GM12878 (cell line): ENCODE measurements at regions not wholly inside any gene's neighbourhood (a gene's known extent, or its start where the extent isn't known, plus 50 kb on each side); places are given as distances from the start of the nearest gene placed in this dataset.

Experiments
- ATAC-seq: fragments of 200-7000 bp; cut with Tn5 transposase; 3 replicates; pipeline ENCODE4 v1.9.1; 2020; ENCODE audit warnings: mild to moderate bottlenecking, moderate library complexity
- BruUV-seq: library from RNA; stranded (reverse); fragments of 400-500 nt; replicated peaks from 2 replicates; lab custom pipeline; 2021; lab: Mats Ljungman, UMichigan
- CTCF ChIA-PET: fragments of 300-600 bp; sonication (Branson Sonifier 250); formaldehyde crosslinking; extraction: SDS; loops from one replicate; lab custom pipeline; 2021; ENCODE audit warnings: inconsistent platforms; lab: Yijun Ruan, JAX
- POLR2A ChIA-PET: fragments of 350-600 bp; formaldehyde crosslinking; extraction: SDS; loops from one replicate; lab custom pipeline; 2021; ENCODE audit warnings: inconsistent platforms; lab: Charles Lee
- RAD21 ChIA-PET: fragments of 300-600 bp; sonication (Branson Sonifier 250); formaldehyde crosslinking; loops from one replicate; lab custom pipeline; 2023; ENCODE audit warnings: antibody characterized with exemption; ENCODE audit not compliant: unreplicated experiment; lab: Charles Lee
- SMC1A ChIA-PET: fragments of 300-600 bp; sonication (Branson Sonifier 250); formaldehyde crosslinking; loops from one replicate; lab custom pipeline; 2023; ENCODE audit not compliant: unreplicated experiment, uncharacterized antibody; lab: Charles Lee
- DNase-seq: peaks from one replicate; pipeline ENCODE4 v3.0.0-alpha.2; 2011; ENCODE audit warnings: low read depth, low spot score
- FAIRE-seq: peaks from 3 replicates; lab custom pipeline; 2011; peaks lifted over from hg19 to GRCh38; lab: Jason Lieb, UNC
- H2AFZ ChIP-seq: 2 replicates; pipeline ENCODE4 v1.6.0; 2011; ENCODE audit warnings: low read depth, low read length, control low read depth; ENCODE audit not compliant: control insufficient read depth
- H3K27ac ChIP-seq: 2 replicates; pipeline ENCODE4 v1.5.1; 2011; ENCODE audit warnings: control low read depth; ENCODE audit not compliant: control insufficient read depth, insufficient read depth
- H3K27me3 ChIP-seq, 2 experiments: replicated peaks in 1 of 2; 2 replicates each; pipeline versions ENCODE4 v1.6.0 to v1.6.1; 2011; ENCODE audit warnings: low read length in 1 of 2; ENCODE audit not compliant: control insufficient read depth in 2 of 2, insufficient read depth in 2 of 2
- H3K36me3 ChIP-seq, 2 experiments: 2 replicates each; pipeline ENCODE4 v1.5.1; 2011; ENCODE audit warnings: low read length in 1 of 2; ENCODE audit not compliant: control insufficient read depth in 2 of 2, insufficient read depth in 2 of 2
- H3K4me1 ChIP-seq: 2 replicates; pipeline ENCODE4 v1.6.1; 2011; ENCODE audit warnings: mild to moderate bottlenecking, low read length, moderate library complexity, mixed read lengths; ENCODE audit not compliant: control insufficient read depth, insufficient read depth
- H3K4me2 ChIP-seq: 2 replicates; pipeline ENCODE4 v1.6.0; 2011; ENCODE audit warnings: control low read depth; ENCODE audit not compliant: control insufficient read depth, insufficient read depth
- H3K4me3 ChIP-seq: fragments of 200-600 bp; sonication (generic); 2 replicates; pipeline ENCODE4 v1.5.1; 2016
- H3K79me2 ChIP-seq: 2 replicates; pipeline ENCODE4 v1.6.0; 2011; ENCODE audit warnings: low read length; ENCODE audit not compliant: control insufficient read depth, insufficient read depth
- H3K9ac ChIP-seq: 2 replicates; pipeline ENCODE4 v1.8.0; 2011; ENCODE audit warnings: low read length, control low read depth, mixed read lengths; ENCODE audit not compliant: control insufficient read depth, insufficient read depth
- H3K9me3 ChIP-seq: replicated peaks from 3 replicates; pipeline ENCODE4 v1.5.1; 2011; ENCODE audit warnings: mild to moderate bottlenecking, low read length; ENCODE audit not compliant: control insufficient read depth, insufficient read depth
- H4K20me1 ChIP-seq: 2 replicates; pipeline ENCODE4 v1.6.0; 2011; ENCODE audit not compliant: control insufficient read depth, insufficient read depth
- BCL11A ChIP-seq: IDR thresholded peaks from 2 replicates; pipeline ENCODE4 v1.6.1; 2011; ENCODE audit warnings: low read depth, low read length
- CHD1 ChIP-seq: IDR thresholded peaks from 2 replicates; pipeline ENCODE4 v1.6.1; 2012; ENCODE audit warnings: low read depth, low read length, improper control_type of control experiment
- DPF2 ChIP-seq: fragments of 450-650 bp; IDR thresholded peaks from 2 replicates; pipeline ENCODE4 v1.6.1; 2017; ENCODE audit warnings: mild to moderate bottlenecking
- KDM1A ChIP-seq: fragments of 200-600 bp; sonication (generic); IDR thresholded peaks from 2 replicates; pipeline ENCODE4 v1.6.1; 2016; ENCODE audit warnings: borderline replicate concordance
- LARP7 ChIP-seq: fragments of 450-650 bp; IDR thresholded peaks from 2 replicates; pipeline ENCODE4 v1.6.1; 2017; ENCODE audit warnings: mild to moderate bottlenecking
- PAX5 ChIP-seq: IDR thresholded peaks from 2 replicates; pipeline ENCODE4 v1.6.1; 2011; ENCODE audit warnings: low read depth, low read length, borderline replicate concordance
- PAX8 ChIP-seq: fragments of 450-650 bp; IDR thresholded peaks from 2 replicates; pipeline ENCODE4 v1.6.1; 2017; ENCODE audit warnings: mild to moderate bottlenecking, moderate library complexity
- SPI1 ChIP-seq: IDR thresholded peaks from 2 replicates; pipeline ENCODE4 v1.6.1; 2011; ENCODE audit warnings: low read depth, mild to moderate bottlenecking, low read length, moderate library complexity, borderline replicate concordance; ENCODE audit not compliant: insufficient read depth
- YY1 ChIP-seq: IDR thresholded peaks from 2 replicates; pipeline ENCODE4 v1.6.1; 2011; ENCODE audit warnings: low read depth, mild to moderate bottlenecking, low read length
- ZBED1 ChIP-seq: IDR thresholded peaks from 2 replicates; pipeline ENCODE4 v1.6.1; 2016; ENCODE audit warnings: borderline replicate concordance
- in situ Hi-C: fragments of 300-500 bp; cut with MboI; formaldehyde crosslinking; loops from 9 replicates; pipeline ENCODE4 v1.14.3; 2018; ENCODE audit warnings: mixed read lengths
- intact Hi-C: fragments of 100-400 bp; cut with micrococcal nuclease; formaldehyde crosslinking; loops from one replicate; pipeline ENCODE4 v1.14.2; 2022; ENCODE audit not compliant: unreplicated experiment
- TF ChIP-seq, protein P1 (sequence below): IDR thresholded peaks from 2 replicates; pipeline ENCODE4 v1.6.1; 2012; ENCODE audit warnings: mild to moderate bottlenecking, low read depth, low read length
- TF ChIP-seq, protein P2 (sequence below): IDR thresholded peaks from 2 replicates; pipeline ENCODE4 v1.6.1; 2011; ENCODE audit warnings: borderline replicate concordance, low read depth, mild to moderate bottlenecking, moderate library complexity, mixed read lengths, low read length; ENCODE audit not compliant: insufficient read depth; ENCODE audit errors: extremely low read length
- TF ChIP-seq, protein P3 (sequence below): IDR thresholded peaks from 2 replicates; pipeline ENCODE4 v1.6.1; 2012; ENCODE audit warnings: low read depth, low read length, improper control_type of control experiment
- TF ChIP-seq, protein P4 (sequence below): fragments of 450-650 bp; IDR thresholded peaks from 2 replicates; pipeline ENCODE4 v1.6.1; 2017; ENCODE audit warnings: mild to moderate bottlenecking, low read depth, inconsistent platforms; ENCODE audit not compliant: poor library complexity, severe bottlenecking

DNA sequence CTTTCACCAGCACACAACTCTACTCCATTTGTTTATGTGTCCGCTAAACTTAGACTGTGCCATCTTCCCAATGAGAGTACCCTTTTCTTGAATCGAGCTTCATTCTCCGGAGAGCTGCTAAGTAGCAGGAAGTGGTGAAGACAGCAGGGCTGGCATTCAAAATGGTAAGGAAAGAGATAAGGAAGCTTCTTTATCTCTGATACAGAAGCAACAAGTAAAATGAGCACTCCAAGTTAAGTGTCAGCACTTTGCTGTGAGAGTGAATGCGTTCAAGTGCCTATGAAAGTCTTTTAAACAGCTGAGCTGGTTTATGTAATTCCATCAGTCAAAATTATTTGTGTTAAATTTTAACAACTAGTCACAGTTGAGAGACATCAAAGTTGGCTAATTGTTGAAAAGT, 386.8 kb upstream of the PTPRD start (continued):
- TF ChIP-seq, protein P1, sequence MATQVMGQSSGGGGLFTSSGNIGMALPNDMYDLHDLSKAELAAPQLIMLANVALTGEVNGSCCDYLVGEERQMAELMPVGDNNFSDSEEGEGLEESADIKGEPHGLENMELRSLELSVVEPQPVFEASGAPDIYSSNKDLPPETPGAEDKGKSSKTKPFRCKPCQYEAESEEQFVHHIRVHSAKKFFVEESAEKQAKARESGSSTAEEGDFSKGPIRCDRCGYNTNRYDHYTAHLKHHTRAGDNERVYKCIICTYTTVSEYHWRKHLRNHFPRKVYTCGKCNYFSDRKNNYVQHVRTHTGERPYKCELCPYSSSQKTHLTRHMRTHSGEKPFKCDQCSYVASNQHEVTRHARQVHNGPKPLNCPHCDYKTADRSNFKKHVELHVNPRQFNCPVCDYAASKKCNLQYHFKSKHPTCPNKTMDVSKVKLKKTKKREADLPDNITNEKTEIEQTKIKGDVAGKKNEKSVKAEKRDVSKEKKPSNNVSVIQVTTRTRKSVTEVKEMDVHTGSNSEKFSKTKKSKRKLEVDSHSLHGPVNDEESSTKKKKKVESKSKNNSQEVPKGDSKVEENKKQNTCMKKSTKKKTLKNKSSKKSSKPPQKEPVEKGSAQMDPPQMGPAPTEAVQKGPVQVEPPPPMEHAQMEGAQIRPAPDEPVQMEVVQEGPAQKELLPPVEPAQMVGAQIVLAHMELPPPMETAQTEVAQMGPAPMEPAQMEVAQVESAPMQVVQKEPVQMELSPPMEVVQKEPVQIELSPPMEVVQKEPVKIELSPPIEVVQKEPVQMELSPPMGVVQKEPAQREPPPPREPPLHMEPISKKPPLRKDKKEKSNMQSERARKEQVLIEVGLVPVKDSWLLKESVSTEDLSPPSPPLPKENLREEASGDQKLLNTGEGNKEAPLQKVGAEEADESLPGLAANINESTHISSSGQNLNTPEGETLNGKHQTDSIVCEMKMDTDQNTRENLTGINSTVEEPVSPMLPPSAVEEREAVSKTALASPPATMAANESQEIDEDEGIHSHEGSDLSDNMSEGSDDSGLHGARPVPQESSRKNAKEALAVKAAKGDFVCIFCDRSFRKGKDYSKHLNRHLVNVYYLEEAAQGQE: no peak
- no peak for TF ChIP-seq PAX5
- TF ChIP-seq, protein P2, sequence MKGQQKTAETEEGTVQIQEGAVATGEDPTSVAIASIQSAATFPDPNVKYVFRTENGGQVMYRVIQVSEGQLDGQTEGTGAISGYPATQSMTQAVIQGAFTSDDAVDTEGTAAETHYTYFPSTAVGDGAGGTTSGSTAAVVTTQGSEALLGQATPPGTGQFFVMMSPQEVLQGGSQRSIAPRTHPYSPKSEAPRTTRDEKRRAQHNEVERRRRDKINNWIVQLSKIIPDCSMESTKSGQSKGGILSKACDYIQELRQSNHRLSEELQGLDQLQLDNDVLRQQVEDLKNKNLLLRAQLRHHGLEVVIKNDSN: no peak
- no peak for TF ChIP-seq KDM1A
- no peak for TF ChIP-seq CHD1
- TF ChIP-seq, all 136 proteins: peak for 0

DNA sequence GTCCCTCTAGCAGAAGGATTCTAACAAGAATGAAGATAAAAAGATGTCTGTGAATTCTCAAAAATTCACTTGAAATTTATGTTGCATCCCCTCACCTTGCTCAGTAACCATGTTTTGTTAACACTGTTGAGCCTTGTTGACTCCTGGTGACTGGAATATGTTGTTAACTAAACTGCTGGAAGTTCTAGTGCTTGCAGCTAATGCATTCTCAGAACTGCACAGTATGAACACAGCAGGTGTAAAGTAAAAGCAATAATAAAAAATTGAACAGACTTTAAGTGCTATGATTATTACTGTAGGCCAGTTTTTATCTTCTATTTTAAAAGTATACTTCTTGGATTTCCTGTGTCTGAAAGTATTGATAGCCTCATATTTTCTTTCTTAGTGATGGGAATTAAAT, 388.7 kb upstream of the PTPRD start:
- H3K4me2 ChIP-seq: no peak overlapping the region
- CTCF ChIA-PET: no interaction called here
- ATAC-seq (no peak), DNase-seq (no peak), FAIRE-seq (no peak)
- POLR2A ChIA-PET: no interaction called here
- intact Hi-C loops (no loop called here), in situ Hi-C loops (no loop called here)
- no peaks in the 10 kb centered on the region for H3K79me2 ChIP-seq
- H3K9ac ChIP-seq: no peak overlapping the region
- H4K20me1 ChIP-seq: no peaks in the 10 kb centered on the region
- H3K27ac ChIP-seq: no peak overlapping the region
- RAD21 ChIA-PET: no interaction called here
- H3K9me3 ChIP-seq: no peaks in the 10 kb centered on the region
- H2AFZ ChIP-seq: no peak overlapping the region
- BruUV-seq: no TSS peak
- no peaks in the 10 kb centered on the region for H3K36me3 ChIP-seq
- no peaks in the 10 kb centered on the region for H3K27me3 ChIP-seq
- TF ChIP-seq YY1 (no peak), BCL11A (no peak), LARP7 (no peak), DPF2 (no peak), PAX8 (no peak), SPI1 (no peak), ZBED1 (no peak)
- TF ChIP-seq, protein P3, sequence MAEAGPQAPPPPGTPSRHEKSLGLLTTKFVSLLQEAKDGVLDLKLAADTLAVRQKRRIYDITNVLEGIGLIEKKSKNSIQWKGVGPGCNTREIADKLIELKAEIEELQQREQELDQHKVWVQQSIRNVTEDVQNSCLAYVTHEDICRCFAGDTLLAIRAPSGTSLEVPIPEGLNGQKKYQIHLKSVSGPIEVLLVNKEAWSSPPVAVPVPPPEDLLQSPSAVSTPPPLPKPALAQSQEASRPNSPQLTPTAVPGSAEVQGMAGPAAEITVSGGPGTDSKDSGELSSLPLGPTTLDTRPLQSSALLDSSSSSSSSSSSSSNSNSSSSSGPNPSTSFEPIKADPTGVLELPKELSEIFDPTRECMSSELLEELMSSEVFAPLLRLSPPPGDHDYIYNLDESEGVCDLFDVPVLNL: no peak
- TF ChIP-seq, protein P4, sequence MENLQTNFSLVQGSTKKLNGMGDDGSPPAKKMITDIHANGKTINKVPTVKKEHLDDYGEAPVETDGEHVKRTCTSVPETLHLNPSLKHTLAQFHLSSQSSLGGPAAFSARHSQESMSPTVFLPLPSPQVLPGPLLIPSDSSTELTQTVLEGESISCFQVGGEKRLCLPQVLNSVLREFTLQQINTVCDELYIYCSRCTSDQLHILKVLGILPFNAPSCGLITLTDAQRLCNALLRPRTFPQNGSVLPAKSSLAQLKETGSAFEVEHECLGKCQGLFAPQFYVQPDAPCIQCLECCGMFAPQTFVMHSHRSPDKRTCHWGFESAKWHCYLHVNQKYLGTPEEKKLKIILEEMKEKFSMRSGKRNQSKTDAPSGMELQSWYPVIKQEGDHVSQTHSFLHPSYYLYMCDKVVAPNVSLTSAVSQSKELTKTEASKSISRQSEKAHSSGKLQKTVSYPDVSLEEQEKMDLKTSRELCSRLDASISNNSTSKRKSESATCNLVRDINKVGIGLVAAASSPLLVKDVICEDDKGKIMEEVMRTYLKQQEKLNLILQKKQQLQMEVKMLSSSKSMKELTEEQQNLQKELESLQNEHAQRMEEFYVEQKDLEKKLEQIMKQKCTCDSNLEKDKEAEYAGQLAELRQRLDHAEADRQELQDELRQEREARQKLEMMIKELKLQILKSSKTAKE: no peak
- H3K4me1 ChIP-seq: no peaks in the 10 kb centered on the region
- SMC1A ChIA-PET: no interaction called here
- H3K4me3 ChIP-seq: no peak overlapping the region
